ENCODE measurements at regions not wholly inside any gene's neighbourhood (a gene's known extent, or its start where the extent isn't known, plus 50 kb on each side); places are given as distances from the start of the nearest gene placed in this dataset.

GRCh38 chr6:170037541-170038250 lies 253.2 kb downstream of the DLL1 start:
- TF ChIP-seq POLR2A (IDR thresholded peaks at IDR 0.05) (no peak), CTCF (IDR thresholded peaks at IDR 0.05) (no peak)

All from body of pancreas (tissue), 4 donors.